ENCODE measurements at regions not wholly inside any gene's neighbourhood (a gene's known extent, or its start where the extent isn't known, plus 50 kb on each side); places are given as distances from the start of the nearest gene placed in this dataset.
A peak's percentile ranks its signal among the peaks of the same experiment; 100 is the strongest.

GRCh38 chr4:41865981-41866798 is 69.0 kb upstream of the TMEM33 start:
- DNase-seq (no peak), ATAC-seq (no peak)
- Histone ChIP-seq H3K4me1 (peaks cover 0 to 25% (median 11%) of the 10 kb centered on the region in 12 donors), H3K27me3 (peaks cover 19 to 96% (median 61%) of the 10 kb centered on the region in 9 donors), H3K27ac (no peak overlapping the region), H3K36me3 (no peaks in the 10 kb centered on the region), H3K9me3 (no peaks in the 10 kb centered on the region), H3K4me3 (no peak overlapping the region)
- intact Hi-C loops (cut with DNase I) = no loop called here
- TF ChIP-seq POLR2A (IDR thresholded peaks at IDR 0.05) = no peak
- TF ChIP-seq CTCF (IDR thresholded peaks at IDR 0.05) = no peak
- 3 to 8% (median 6%) methylated on average over 40 to 42 of the region's 42 CpGs for WGBS, 4 donors

GRCh38 chr4:41865306-41865980 is 69.8 kb upstream of the TMEM33 start:
- Histone ChIP-seq H3K27me3 (peaks cover 19 to 95% (median 60%) of the 10 kb centered on the region in 9 donors), H3K4me3 (no peak overlapping the region)

GRCh38 chr4:41859087-41859486 is 76.1 kb upstream of the TMEM33 start:
- DNase-seq (no peak), ATAC-seq (no peak)
- H3K36me3 ChIP-seq = no peaks in the 10 kb centered on the region
- H3K27me3 ChIP-seq = peaks cover 0 to 87% (median 52%) of the 10 kb centered on the region in 9 donors
- H3K27ac ChIP-seq = no peak overlapping the region
- H3K9me3 ChIP-seq = no peaks in the 10 kb centered on the region
- 57 to 70% (median 61%) methylated on average over 4 of the region's 4 CpGs for WGBS, 4 donors
- no peaks in the 10 kb centered on the region for H3K4me1 ChIP-seq
- no peak overlapping the region for H3K4me3 ChIP-seq
- TF ChIP-seq POLR2A (IDR thresholded peaks at IDR 0.05) (no peak), CTCF (IDR thresholded peaks at IDR 0.05) (no peak)
- intact Hi-C loops (cut with DNase I) = no loop called here

More at GRCh38 chr4:41865306-41865980, 69.8 kb upstream of the TMEM33 start:
- Histone ChIP-seq H3K36me3 (no peaks in the 10 kb centered on the region), H3K9me3 (no peaks in the 10 kb centered on the region), H3K27ac (no peak overlapping the region), H3K4me1 (peaks cover 0 to 25% (median 11%) of the 10 kb centered on the region in 12 donors)
- intact Hi-C loops (cut with DNase I) = no loop called here
- WGBS, 4 donors = 5 to 9% (median 7%) methylated on average over 30 to 33 of the region's 33 CpGs
- TF ChIP-seq POLR2A (IDR thresholded peaks at IDR 0.05) = no peak
- no peak for TF ChIP-seq CTCF (IDR thresholded peaks at IDR 0.05)
- DNase-seq = no peak
- ATAC-seq = peak in 1 of 4 donors; percentile 22

- Histone ChIP-seq H3K4me1 (no peaks in the 10 kb centered on the region), H3K27ac (no peak overlapping the region), H3K4me3 (no peak overlapping the region), H3K36me3 (no peaks in the 10 kb centered on the region), H3K9me3 (no peaks in the 10 kb centered on the region), H3K27me3 (peaks cover 0 to 85% (median 37%) of the 10 kb centered on the region in 9 donors)
- intact Hi-C loops (cut with DNase I) = no loop called here
- DNase-seq = no peak
- no peak for TF ChIP-seq POLR2A (IDR thresholded peaks at IDR 0.05)
- TF ChIP-seq CTCF (IDR thresholded peaks at IDR 0.05) = no peak
- WGBS, 4 donors = 49 to 75% (median 61%) methylated on average over 4 of the region's 4 CpGs
- no peak for ATAC-seq
These were observed 78.0 kb upstream of the TMEM33 start for GRCh38 chr4:41857226-41857641.
